ENCODE measurements at regions not wholly inside any gene's neighbourhood (a gene's known extent, or its start where the extent isn't known, plus 50 kb on each side); places are given as distances from the start of the nearest gene placed in this dataset.

DNA sequence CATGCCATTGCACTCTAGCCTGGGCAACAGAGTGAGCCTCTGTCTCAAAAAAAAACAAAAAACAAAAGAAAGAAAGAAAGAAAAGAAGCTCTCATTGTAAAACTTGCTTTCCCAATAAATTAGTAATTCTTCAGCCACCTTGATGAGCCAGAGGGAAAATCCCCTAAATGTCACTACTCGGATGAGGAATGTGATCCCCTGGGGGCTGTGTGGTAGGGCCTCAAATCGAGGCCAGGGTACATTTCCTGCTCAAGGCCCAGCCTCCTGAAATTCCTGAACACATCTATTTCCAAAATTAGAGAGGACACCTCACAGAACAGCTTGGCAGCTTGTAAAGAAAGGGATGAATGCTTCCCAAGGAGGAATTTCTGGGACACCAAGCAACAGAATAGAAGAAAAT is 147.1 kb upstream of the SESN3 start:
- DNase-seq (ENCODE audit: low spot score): no peak
- intact Hi-C loops (cut with DNase I): no loop called here

DNA sequence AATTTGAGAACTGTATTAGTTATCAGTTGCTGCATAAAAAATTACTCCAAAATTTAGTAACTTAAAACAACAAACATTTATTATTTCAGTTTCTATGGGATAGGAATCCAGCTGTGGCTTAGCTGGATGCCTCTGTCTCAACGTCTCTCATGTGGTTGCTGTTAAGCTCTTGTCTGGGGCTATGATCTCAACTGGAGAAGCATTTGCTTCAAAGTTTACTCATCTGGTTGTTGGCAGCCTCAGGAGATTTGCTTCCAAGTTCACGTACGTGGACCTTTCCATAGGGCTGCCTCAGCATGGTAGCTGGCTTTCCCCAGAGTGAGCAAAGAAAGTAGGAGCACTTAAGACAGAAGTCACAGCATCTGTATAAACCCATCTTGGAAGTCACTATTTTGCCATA is 144.9 kb upstream of the SESN3 start:
- DNase-seq (ENCODE audit: low spot score): no peak
- intact Hi-C loops (cut with DNase I): no loop called here

GRCh38 chr11:95375451-95375850 is 144.4 kb upstream of the SESN3 start:
- intact Hi-C loops (cut with DNase I): no loop called here
- DNase-seq (ENCODE audit: low spot score): no peak

DNA sequence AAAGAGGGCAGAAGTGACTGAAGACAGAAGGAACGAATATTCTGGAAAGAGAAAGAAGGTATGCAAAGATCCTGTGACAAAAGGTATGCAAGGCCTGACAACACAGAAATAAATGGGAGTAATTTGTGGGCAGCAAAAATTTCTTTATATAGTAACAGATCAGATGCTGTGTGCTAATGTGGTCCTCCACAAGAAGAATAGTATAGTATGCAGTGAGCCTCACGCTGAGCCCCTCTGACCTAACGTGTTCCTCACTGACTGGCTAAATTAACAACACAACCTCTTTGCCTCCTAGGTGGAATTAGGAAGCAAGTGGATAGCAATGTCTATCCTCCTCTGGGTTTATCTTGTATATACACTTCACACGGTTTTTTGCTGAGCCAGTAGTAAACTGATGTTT is 143.1 kb upstream of the SESN3 start:
- no peak for DNase-seq (ENCODE audit: low spot score)
- intact Hi-C loops (cut with DNase I): no loop called here

DNA sequence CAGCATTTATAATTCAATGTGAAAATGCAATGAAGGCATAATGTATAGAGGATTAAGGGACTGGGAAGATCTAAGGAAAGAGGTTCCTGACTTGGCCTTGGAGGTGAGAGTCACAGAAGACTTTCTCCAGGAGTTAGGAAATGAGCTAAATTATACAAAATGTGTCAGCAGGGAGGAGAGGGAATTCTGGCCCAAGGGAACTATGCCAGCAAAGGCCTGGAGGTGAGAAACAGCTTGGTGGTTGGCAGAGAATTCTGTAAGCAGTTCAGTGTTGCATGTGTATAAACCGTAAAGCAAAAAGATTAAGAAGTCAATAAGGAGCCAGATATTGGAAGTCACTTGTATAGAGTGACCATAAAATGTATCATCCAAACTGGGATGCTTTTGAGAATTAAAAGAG is 142.2 kb upstream of the SESN3 start:
- no peak for DNase-seq (ENCODE audit: low spot score)
- intact Hi-C loops (cut with DNase I): no loop called here

DNA sequence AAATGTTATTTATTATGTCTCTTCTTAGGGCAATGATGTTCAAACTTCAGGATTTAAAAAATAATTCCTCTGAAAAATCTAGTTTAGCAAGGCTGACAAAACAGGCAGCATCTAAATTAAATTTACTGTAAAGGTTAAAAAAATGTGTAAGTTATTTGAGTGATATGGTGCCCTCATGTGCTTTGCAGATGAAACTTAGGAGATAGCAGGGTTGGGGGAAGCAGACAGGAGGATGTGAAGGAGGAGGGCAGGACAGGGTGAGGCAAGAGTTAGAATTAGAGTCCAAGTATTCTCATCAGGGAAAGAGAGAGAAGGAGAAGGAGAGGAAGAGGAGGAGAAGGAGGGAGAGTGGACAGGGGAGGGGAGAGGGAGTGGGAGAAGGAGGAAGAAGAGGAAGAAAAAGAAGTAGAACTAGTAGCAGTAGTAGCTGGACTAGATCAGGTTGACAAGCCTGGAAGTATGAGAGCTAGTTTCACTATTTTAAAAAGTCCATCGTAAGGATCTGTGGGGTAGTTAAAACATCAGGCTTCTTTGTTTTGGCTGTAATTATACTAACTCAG is 141.2 kb upstream of the SESN3 start:
- intact Hi-C loops (cut with DNase I): no loop called here
- DNase-seq (ENCODE audit: low spot score): no peak

DNA sequence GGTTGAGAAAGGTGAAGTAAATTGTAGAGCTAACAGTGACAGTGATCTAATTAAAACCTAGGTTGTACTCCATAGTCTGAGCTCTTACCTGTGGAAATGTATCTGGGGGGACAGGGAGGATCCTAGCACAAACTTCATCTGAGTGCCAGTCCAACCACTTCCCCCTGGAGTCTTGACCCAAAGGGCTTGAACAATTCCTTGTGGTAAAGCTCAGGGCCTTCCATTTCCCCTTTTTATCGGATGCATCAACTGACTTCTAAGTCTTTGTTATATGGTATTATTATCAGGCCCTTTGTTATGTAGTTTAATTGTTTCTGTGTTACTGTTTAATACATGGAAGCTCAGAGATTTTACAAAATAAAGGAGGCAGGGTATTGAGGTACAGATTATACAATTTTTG is 140.2 kb upstream of the SESN3 start:
- DNase-seq (ENCODE audit: low spot score): no peak
- intact Hi-C loops (cut with DNase I): no loop called here

DNA sequence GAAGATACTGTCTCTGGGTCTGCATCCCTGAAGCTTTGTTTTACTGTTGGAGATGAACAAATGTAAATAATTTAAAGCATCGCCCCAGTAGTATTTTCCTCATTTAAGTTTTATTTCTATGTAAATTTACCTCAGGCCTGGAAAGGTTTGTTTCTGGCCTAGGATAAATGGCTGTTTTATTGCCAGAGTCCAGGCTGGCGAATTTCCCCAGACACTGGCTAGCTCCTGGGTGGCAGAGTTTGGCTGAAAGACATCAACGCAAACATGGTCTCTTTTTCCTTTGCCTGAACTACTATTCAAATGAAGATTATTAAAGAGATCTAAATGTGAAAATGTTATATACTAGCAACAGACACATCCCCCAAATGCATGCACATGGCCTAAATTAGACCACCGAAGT is 136.7 kb upstream of the SESN3 start:
- intact Hi-C loops (cut with DNase I): no loop called here
- no peak for DNase-seq (ENCODE audit: low spot score)

GRCh38 chr11:95365348-95365747 is 134.3 kb upstream of the SESN3 start:
- no peak for DNase-seq (ENCODE audit: low spot score)

DNA sequence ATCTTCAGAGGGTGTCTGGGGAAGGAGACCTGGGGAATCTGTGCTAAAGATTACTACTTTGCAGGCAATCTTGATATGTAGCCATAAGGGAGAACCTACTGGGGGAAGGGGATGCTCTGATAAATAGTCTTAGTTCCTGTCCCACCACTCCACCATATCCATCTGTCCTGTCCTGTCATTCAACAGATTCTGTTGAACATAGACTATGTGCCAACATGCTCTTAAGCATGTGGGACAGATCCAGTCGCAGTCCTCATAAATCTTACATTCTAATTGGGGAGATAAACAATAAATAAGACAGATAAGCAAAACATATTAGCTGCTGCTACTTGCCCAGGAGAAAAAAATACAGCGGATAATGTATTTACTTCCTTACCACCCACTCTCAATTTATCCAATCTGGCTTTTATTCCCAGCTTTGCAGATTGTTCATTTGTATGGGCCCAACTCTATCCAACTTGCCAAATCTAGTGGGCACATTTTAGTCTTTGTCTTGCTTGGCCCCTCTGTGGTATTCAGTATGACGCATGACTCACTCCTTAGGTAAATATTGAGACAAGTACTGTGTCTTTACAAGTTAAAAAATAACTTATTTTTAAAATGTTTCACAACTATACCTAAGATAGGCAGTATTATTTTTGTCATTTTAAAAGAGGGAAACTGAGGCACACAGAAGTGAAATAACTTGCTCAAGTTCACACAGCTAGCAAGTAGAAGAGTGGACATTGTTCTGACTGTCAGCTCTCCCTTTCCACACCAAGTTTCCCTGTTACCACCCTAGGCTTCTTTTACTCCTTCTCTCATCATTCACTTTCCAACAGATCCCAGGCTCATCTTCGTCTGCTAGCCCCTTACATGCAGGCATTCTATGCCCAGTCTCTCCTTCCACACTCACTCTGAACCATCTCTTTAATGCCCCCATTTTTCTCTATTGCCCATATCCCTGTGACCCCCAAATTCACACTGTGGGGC is 133.6 kb upstream of the SESN3 start:
- DNase-seq (ENCODE audit: low spot score): no peak
- intact Hi-C loops (cut with DNase I): no loop called here

More at GRCh38 chr11:95365348-95365747, 134.3 kb upstream of the SESN3 start:
- intact Hi-C loops (cut with DNase I): no loop called here

DNA sequence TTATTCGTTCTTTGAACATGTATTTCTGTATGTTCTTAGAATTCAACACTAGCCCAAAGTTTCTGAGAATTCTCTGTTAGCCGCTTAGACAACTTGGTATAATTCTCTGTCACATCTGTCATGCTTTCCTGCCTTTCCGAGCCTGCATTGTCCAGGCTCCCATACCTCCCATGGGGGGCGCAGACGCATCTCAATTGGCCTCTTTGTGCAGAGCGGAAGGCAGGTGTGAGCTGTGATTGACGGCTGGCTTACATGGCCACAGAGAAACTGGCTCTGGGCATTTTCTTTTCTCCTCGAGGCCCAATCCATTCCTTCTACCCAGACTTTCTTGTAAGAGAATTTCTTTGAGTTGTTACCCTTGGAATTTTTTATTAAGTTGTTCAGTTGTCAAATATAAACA is 132.7 kb upstream of the SESN3 start:
- intact Hi-C loops (cut with DNase I): no loop called here
- DNase-seq (ENCODE audit: low spot score): no peak

DNA sequence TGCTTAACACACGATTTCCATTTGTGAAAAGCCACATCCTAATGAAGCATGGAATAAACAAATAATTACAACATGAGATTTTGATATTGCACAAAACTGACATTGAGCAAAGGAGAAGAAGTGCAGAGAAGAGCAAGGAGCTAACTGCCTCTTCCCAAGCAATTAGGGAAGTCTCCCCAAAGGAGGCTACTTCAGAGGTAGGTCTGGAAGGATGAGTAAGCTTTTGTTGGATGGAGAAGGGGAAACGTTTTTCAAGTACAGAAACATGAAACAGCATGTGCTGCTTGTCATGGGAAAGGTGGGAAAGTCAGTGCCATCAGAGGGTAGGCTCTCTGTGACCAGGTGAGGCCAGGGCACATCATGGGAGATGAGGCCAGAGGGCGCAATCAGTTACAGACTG is 132.2 kb upstream of the SESN3 start:
- intact Hi-C loops (cut with DNase I): no loop called here
- DNase-seq (ENCODE audit: low spot score): no peak

DNA sequence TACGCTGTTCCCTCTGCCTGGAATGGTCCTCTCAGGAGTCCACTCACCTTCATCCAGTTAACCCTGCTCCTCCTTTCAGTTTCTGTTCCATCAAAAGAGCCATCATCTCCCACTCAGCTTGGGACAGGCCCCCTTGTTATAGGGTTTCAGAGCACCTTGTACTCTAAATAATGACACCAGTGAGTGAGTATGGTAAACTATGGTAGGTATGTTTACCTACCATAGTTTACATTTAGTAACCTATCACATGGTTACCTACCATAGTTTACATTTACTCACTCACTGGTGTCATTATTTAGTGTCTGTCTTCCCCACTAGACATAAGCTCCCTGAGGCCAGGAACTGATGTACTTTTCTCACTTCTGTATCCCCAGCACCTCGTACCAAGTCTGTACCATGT is 130.2 kb upstream of the SESN3 start:
- intact Hi-C loops (cut with DNase I): no loop called here
- DNase-seq (ENCODE audit: low spot score): no peak

DNA sequence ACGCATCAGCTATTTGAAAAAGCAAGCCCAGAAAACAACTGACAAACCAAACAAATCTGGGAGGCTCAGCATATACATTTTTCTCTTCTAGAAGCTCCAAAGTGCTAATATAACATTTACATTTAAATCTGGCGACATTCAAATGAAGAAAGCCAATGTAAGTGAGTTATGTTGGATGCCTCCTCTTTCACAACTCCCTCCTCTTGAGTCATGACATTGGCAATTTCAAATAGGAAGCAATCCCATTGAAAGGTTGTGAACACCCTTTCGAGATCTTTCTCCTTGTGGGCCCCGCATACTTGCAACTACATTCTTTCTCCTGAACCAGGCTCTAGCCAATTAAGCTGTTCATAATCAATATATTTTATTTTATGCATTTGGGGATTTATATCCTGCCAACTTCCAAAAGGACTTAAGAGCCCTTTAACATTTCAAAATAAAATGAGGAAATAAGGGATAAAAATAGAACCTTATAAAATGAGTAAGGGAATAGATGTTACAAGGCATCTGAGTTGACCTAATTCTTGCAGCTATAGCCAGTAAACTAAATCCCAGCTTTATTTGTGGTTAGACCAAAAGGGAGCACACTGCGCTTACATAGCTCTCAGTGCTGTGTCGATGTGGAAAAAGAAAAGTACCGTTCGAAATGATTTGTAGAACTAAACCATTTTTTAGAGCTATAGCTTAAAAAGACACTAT is 129.5 kb upstream of the SESN3 start:
- no peak for DNase-seq (ENCODE audit: low spot score)
- intact Hi-C loops (cut with DNase I): no loop called here

- DNase-seq (ENCODE audit: low spot score): no peak
- intact Hi-C loops (cut with DNase I): no loop called here
Measured at GRCh38 chr11:95359756-95360155, 128.8 kb upstream of the SESN3 start.

GRCh38 chr11:95359341-95359663 is 128.3 kb upstream of the SESN3 start:
- intact Hi-C loops (cut with DNase I): no loop called here
- DNase-seq (ENCODE audit: low spot score): no peak

DNA sequence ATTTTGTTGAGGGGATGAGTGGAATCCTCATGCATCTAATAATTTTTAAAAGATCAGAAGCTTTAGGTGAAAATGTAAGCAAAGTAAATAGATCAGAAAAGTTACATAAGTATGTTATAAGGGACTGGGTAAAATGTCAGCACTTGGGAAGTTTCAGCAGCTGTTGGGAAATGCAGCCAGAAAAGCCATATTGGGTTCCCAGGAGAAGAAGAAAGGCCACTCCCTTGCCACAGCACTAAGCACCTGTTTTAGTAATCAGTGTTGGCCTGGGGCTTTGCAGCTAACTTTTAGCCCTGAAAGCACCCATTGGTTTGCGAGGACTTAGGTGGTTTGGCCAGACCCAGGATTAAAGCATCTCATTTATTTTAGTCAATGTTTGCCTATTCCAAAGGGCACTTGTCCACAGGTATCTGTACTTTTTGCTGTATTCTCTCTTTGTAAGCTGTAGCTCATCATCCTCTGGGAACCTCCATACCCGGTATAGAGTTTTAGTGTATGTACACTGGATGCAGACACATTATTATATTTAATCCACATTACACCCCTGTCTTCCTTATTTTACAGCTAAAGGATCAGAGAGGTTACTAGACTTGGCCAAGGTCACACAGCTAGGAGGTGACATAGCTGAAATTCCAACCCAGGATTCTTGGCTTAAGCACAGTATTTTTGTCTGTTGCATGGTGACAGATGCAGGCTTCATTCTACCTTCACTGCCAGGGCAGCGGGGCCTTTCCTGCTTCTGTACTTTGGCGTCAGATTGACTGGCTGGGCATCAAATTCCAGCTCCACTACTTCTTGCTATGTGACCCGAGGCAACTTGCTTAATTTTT is 127.7 kb upstream of the SESN3 start:
- DNase-seq (ENCODE audit: low spot score): no peak
- intact Hi-C loops (cut with DNase I): no loop called here

DNA sequence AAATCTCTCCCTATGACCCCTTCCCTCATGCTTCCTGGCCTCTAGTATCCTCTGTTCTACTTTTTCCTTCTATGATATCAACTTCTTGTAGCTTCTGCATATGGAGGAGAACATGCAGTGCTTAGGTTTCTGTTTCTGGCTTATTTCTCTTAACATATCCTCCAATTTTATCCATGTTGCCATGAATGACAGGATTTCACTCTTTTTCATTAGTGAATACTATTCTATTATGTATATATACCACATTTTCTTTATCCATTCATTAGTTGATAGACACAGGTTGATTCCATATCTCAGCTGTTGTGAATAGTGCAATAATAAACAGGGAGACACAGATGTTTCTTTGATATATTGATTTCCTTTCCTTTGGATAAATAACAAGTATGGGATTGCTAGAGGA is 123.3 kb upstream of the SESN3 start:
- intact Hi-C loops (cut with DNase I): no loop called here

GRCh38 chr11:95353706-95354105 is 122.7 kb upstream of the SESN3 start:
- intact Hi-C loops (cut with DNase I): no loop called here
- DNase-seq (ENCODE audit: low spot score): no peak

More for the DNA sequence above, 123.3 kb upstream of the SESN3 start:
- DNase-seq (ENCODE audit: low spot score): no peak
